HG03108 (cell line): ENCODE measurements at regions not wholly inside any gene's neighbourhood (a gene's known extent, or its start where the extent isn't known, plus 50 kb on each side); places are given as distances from the start of the nearest gene placed in this dataset.
A peak's percentile ranks its signal among the peaks of the same experiment; 100 is the strongest.

Experiments
- ATAC-seq: cut with Tn5 transposase; IDR thresholded peaks from one replicate; pipeline ENCODE4 v1.9.1; 2021; ENCODE audit warnings: moderate library complexity; ENCODE audit not compliant: unreplicated experiment

DNA sequence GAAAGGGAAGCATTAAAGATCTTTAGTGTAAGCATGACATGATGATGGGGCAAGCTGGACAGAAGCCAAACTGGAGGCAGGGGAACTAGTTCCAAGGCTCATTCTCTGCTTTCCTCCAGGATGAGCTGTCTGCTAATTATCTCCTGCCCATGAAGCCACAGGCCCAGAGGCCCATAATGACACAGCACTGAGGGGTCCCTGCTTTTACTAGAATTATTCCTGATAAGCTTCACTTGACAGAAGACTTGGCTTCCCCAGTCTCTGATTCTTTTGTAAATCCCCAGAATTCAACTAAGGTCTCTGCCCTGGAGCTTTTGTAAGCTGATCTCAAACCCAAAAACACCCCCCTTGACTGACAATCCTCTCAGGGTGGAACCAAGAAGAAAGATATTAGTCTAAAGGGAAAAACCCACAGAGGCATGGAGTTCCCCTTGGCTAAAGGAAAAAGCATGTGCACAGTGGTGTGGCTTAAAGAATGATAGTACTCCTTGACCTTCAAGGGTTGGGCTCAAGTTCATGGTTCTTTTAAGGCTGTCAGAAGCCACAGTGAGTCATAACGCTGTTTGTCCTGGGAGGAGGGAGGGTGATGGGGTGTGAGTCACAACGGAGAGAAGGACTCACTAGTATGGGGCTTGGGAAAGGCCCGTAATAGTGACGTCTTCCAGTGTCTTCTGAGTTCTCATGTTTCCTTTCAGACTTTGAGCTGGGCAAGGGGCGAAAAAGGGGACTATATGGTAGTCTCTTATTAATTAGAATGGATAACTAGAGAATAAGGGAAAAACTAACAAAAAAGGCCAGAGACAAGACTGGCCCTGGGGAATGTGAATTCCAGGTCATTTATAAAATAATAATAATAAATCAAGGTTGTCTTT lies 146.0 kb upstream of the CPEB2 start:
- peak; percentile 97 for ATAC-seq

DNA sequence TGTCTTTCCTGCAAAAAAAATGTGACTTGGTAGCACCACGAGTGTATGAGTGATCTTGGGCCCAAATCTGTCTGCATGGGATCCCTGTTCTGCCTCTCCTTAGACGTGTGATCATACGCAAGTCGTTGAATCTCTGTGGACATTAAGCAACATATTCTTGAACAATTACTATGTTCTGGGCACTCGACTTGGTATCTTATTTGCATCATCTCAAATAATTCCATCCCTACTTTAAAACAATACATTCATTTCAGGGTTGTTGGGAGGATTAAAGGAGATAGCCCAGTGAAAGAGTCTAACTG lies 145.4 kb upstream of the CPEB2 start:
- ATAC-seq = no peak

DNA sequence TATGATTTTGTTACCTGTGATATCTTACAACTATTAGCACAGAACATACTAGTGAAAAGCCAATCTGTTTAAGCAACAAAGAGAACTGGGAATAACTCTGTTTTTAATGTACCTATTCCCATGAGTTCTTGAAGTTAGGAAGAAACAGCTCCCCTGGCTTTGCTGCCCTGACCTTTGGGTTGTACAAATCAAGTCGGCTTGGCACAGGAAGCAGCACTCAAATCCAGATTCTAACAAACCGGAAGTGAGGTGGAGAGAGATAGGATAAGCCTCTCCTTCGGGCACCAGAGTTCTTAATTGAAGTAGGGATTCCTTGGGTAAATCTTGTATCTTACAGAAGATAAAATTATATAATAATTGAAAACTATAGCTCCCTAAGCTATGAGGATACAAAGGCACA lies 144.8 kb upstream of the CPEB2 start:
- ATAC-seq = no peak

DNA sequence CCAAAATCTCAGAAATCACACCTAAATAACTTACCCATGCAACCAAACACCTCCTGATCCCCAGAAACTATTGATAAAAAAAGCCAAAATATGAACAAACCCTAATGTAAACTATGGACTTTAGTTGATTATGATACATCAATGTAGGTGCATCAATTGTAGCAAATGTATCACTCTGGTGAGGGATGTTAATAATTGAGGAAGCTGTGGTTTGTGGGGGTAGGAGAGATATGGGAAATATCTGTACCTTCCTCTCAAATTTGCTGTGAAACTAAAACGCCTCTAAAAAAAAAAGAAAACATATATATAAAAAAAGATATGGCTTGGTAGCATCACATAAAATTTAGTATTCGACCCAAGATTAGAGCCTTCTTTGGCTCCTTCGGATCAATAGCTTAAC lies 144.3 kb upstream of the CPEB2 start:
- no peak for ATAC-seq

DNA sequence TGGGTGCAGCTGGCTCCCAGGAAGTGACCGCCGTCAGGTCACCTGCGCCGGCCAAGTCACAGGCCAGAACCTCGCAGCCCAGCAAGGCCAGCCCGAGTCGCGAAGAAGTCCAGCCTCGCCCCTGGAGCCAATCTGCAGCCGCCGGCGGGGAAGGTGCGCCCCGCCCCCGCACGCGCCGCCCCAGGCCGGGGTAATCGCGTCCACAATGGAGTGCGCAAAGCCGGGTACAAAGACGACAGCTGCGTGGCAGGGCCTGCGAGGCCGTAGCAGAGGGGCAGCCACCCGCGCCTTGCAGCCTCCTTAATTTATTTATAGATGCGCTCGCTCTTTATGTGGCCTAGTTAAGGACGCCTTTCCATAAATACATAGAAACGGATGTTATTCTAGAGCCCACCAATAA lies 139.4 kb upstream of the CPEB2 start:
- no peak for ATAC-seq

DNA sequence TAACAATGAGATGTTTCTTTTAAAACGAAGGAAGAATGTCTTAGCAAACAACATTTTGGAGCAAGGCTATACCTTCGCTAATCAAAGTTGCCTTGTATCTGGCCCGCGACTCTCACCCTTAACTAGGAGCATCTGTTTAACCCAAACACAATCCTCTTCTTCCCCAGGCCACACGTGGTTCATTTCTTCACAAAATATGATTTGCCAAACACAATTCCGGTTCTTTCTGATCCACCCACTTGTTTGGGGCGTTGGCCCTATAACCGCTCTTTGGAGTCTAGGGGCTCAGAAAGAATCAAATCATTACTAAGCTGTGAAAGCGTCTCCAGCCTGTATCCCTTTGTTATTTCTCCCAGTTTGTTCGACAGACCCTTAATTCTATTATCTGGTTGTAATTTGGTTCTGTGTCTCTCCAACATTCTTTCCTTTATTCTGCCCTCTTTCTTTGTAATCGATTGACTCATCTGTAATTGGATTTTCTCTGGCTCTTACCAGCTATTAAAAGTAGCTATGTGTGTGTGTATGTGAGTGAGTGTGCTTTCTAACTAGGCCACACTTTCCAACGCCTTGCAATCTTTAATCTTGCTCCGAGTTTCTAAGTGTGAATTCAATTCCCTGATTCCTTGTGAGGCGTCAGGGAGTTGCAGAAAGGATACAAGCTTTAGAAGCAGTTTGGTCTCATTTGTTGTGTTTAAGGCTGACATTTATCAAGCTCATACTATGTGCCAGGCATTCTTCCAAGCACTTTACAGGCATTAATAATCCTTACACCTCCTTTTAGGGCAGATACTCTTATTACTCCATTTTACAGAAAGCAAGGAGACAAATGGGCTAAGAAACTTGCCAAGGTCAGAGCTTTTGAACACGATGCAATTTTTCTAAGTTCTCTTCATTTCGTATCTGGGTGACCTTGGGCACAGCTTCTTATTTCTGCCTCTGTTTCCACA lies 138.6 kb upstream of the CPEB2 start:
- no peak for ATAC-seq

DNA sequence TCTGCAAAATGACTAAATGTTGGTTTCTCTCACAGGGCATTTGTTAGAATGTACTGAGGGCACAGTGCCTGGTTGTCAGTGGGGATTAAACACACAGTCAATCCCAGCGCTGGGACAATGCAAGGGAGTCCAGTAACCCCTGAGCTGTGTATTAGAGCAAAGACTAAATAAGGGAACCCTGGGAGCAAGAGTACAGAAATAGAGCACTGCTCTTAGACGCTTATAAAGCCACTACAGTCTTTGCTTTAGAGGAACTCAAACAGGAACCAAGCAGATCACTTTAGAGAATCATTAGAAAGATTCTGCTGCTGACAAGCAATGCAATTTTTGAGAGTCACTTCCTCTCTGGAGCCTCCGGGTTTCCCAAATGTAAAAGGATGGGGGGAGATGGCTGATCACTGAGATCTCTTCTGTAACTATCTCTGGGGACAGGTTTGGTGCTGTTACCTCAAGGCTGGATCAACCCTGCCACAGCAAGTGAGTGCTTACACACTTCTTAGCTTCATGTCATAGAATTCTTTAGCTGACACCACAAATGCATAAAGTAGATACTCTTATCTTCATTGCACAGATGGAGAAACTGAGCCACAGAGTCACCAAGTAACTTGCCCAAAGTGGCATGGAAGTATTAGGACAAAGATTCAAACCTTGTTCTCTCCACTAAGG lies 137.8 kb upstream of the CPEB2 start:
- ATAC-seq = no peak

DNA sequence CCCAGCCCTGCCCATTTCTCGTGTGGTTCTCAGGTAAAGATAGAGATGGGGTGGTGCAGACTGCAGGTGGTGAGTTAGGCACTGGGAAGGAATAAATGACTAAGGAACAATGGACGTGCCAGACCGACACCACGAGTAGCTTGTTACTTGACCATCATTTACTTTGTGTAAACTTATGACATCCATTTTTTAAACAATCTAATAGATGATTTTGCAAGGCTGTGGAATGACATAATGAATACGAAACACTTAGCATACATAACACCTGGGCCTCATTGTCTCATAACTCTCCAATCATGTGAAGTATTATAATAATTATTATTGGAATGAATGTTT lies 137.3 kb upstream of the CPEB2 start:
- ATAC-seq = no peak

DNA sequence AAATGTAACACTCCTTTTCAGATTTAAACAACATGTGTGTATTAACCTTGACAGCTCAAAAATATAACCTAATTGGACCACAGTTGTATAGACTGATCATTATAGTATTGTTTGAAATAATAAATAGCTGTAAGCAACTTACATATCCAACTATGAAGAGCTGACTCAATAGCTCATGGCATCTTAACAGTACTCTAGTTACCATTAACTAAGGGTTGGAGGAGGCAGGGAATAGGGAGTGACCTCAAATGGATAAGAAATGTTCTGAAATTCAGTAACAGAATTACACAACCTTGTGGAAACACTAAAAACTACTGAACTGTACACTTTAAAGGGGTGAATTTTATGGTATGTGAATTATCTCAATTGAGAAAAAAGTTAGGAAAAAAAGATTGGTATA lies 136.5 kb upstream of the CPEB2 start:
- ATAC-seq = no peak

DNA sequence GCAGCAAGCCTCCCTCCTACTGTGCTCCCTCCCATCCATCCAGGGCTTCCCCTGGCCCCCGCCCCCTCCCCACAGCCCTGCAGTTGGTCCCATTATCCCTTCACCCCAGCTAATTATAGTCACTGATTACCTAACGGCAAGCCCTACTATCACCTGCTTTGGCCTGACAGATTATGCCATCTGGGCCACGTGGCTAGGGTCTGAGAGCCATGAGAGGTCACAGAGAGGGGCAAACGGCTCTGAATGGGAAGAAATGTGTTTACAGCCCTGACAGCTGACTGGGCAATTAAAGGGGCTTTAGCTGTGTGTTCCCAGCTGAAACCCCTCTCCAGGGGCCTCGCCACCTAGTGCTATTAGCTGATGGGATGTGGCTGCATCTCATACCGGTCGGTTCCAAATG lies 134.4 kb upstream of the CPEB2 start:
- ATAC-seq = no peak

DNA sequence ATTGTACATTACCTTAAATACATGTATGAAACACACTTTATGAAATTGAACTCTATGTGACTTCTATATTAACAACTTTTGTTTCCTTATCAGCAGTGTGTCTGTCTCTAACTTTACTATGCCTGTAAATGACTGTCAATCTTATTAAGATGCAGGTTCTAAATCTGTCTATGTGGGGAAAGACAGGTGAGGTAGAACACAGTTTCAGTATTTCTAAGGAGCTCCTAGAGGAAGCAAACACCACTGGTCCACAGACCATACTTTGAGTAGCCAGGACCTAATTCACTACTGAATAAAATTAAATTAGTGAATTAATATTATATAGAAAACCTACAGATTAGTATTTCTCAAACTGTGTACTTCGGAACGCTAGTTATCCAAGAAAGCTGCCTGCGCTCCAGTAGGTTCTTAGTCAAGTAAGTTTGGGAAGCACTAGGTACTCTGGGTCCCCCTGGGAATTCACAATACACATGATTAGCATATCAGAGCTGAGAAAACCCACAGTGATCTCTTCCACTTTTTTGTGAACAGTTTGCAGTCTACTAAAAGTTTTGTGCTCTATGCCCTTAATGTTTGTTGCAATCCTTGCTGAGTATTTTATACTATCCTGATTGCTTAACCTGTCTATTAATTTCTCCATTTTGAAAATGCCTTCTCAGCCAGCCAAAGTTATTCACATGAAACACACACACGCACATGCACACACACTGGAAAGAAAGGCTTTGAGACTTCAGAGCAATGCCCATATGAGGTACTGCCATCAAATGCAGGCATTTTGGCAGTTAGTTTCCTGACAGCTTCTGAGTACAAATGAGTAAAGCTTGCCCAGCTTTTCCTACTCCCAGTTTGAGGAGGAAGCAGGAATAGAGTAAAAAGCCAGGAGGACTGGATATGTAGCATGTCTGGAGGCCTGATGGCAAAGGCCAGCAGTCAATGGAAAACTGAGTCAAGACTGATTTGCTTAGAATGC lies 133.6 kb upstream of the CPEB2 start:
- ATAC-seq = no peak

DNA sequence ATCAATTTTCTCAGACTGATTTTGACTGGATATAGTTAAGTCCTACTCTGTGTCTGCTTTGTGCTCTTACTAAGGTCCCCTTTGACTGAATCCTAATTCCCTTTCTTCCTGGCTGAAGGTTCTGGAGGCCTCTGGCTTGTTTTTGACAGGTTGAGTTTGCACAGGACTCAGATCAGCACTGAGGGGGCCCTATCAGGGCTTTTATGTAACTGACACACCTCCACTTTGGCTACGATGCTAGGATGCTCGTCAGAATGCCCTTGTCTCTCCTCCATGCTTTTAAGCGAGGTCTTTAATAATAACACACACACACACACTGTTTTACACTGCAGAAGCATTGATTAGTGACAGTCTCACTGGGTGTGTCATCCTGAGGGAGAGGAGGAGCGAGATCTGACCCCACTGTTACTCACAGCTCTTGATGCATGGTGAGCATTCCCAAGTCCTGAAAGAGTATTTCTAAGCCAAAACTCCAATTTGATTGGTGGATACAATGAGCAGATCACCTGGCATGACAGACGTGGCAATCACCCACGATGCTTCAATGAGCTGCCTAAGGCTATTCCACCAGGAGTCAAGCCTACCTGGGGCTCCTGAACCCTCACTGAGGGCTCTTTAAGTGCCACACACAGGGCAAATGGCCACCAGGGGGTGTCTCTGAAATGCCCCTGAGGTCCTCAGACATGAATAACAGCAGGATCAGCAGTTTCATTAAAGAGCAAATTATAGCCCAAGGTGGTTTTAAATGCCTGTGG lies 130.4 kb upstream of the CPEB2 start:
- ATAC-seq = no peak

DNA sequence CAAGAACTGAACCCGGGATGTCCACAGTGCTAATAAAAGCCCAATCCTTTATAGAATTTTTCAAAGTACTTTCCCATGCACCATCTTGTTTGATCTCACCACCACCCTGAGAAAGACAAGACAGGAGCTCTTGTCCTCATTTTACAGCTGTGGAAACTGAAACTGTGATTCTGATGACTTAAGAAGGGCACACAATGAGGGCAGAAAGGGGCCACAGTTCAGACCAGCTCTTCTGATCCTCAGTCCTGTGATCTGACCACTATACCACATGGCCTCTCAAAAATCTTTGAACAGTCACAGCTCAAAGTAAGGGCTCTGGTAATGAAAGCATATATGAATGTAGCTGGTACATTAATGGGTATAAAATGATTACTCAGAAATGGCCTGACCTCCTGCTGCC lies 127.3 kb upstream of the CPEB2 start:
- ATAC-seq = peak; percentile 78

DNA sequence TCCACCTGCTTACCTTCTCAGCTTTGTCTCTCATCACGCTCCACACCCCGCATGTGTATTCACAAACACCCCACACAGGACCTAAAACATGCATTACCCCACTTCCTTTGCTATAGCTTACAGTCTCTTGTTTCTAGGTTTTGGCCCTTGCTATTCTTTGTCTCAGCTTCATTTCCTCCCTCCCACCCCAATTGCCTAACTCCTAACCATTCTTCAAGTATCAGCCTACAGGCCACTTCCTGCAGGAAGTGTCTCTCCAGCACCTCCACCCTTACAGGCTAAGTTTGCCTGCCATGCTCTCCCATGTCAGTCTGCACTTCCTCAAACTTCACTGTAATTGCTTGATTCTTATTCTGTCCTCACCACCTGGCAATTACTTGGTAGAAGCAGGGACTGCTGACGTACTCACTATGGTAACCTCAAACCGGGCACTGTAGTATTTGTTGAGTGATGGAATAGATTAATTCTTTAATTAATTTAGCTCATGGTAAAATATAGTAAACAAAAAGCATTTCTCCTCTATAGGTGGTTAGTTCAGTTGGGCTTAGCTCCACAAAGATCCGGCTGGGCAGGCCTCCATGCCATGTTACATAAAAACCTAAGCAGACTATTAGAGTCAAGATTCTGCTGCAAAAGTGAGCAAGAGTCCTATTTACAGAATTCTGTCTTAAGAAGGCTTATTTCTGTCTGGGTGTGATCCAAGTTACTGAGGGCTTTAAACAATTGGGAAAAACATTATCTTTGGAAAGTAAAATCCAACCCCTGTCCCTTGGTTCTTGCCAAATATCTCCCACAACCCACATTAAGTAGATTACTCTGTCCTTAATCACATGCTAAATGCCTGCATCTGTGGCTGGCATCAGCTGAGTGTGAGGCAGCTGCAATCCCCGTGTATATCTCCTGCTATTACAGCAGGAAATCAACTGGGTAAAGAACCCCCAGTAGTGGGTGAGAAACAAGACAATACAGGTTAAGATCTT lies 124.7 kb upstream of the CPEB2 start:
- ATAC-seq = no peak

DNA sequence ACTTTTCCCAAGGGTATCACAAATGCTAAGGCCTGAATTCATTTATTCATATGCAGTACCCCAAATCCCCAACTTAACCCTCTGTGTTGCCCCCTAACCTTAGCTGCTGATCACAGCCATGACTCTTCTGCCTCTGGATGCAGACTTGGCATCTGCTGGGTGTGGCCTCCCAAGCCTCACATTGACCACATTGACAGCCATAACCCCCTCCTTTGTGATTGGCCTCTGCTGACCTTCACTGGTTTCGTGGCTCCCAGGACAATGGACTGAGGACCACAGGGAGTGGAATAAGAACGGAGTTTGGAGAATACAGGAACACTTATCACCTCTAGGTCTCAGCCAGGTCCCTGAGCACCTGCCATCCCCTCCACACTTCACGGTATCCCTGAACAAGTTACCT lies 123.6 kb upstream of the CPEB2 start:
- no peak for ATAC-seq

DNA sequence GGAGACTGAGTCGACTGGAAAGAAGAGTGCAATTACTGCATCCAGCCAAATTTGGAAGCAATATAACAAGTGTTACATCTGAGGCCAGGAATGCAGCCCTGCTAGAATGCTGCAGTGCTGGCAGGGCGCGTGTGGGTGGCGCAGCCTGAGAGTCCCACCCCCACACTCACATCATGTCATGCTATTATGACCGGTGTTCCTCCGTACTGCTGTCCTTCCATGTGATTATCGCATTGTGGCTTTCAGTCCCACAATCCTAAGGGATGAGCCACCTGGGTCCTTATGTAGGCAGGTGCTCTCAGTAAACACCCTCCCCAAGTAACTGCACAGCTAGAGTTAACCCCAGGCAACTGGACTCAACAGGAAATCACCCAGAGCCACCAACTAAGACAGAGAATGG lies 122.6 kb upstream of the CPEB2 start:
- no peak for ATAC-seq

DNA sequence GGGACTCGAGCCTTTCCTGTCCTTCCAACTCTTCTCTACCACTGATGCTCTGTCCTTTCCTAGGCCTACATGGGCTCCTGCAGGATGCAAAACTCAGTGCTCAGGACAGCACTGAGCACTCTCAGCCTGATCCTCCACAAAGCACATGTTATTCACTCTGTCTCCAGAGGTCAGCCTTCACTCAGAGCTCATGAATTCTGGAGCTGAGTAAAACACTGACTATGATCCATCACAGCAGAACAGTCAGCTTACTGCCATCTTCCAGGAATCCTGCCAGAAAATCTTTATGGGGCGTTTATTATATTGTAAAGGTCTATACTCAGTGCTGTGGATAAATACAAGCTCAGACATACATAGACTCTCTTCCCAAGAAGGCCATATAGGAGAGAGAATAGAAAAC lies 121.5 kb upstream of the CPEB2 start:
- ATAC-seq = no peak

DNA sequence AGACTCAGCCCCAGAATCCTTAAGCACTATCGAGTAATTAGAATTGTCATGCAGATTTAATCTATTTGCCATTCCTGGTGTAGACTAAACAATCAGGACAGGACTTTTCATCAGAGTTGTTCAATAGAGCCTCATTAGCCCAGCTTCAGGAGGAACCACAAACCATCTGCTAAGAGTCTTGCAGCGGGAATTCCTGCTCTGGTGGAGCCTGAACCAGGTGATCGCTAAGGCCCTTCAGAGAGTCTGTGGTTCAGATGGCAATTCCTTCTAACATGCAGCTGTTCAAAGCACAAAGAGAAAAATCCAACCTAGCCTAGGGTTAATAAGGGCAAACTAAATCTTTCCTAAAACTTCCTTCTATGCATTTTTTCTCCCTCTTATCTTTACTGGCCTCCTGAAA lies 119.1 kb upstream of the CPEB2 start:
- no peak for ATAC-seq

DNA sequence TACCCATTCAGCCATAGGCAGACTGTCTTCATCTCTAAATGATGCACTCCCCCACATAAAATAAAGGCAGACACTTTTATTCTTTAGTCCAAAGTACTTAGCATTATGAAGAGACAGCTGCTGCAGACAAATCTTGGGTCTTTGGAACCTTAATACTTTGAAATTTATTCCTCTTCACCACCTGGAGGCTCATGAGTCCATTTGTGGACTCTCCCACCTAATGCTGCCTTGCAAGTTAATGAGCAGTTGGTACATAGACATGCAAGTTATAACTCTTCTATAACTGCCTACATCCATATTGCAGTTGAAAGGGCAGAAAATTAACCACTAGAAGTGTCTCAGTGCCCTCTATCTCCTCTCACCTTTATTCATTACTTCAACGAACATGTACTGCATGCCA lies 118.6 kb upstream of the CPEB2 start:
- ATAC-seq = no peak
